HG03095 (cell line): ENCODE measurements at regions not wholly inside any gene's neighbourhood (a gene's known extent, or its start where the extent isn't known, plus 50 kb on each side); places are given as distances from the start of the nearest gene placed in this dataset.

ENCODE experiments used
- ATAC-seq: cut with Tn5 transposase; IDR thresholded peaks from one replicate; pipeline ENCODE4 v1.9.1; 2021; ENCODE audit warnings: moderate library complexity; ENCODE audit not compliant: unreplicated experiment

DNA sequence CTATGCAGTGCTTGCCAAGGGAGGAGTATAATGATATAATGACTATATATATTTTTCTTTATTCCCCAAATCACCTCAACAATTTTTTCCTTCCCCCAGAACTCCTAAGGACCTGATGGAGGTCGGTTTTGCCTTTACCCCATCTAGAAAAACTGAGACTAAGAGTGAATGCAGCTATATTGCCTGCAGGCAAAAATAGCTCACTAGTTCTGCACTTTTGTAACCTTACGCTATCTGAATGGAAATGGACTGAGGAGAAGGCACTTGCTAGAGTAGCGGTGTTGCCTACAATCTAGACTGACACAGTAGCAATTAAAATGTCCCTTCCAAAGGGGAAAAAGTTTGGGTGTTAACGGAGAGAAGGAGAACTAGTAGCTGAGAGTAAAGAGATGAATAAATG is 379.5 kb upstream of the SEMA6D start:
- no peak for ATAC-seq

DNA sequence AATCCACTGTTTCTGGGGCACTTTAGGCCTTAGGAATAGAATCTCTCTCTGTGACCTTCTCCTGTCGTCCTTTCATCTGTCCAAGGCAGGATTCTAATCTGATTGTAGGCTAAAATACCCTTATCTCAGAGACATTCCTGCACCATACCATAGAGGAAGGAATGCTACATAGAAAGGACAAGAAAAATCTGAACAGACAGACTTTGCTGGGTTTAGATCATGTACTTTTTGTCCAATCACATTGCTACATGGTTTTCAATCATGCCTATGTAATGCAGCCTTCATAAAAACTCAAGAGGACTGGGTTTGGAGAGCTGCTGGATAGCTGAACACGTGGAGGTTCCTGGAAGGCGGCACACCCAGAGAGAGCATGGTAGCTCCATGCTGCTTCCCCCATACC is 378.5 kb upstream of the SEMA6D start:
- no peak for ATAC-seq

DNA sequence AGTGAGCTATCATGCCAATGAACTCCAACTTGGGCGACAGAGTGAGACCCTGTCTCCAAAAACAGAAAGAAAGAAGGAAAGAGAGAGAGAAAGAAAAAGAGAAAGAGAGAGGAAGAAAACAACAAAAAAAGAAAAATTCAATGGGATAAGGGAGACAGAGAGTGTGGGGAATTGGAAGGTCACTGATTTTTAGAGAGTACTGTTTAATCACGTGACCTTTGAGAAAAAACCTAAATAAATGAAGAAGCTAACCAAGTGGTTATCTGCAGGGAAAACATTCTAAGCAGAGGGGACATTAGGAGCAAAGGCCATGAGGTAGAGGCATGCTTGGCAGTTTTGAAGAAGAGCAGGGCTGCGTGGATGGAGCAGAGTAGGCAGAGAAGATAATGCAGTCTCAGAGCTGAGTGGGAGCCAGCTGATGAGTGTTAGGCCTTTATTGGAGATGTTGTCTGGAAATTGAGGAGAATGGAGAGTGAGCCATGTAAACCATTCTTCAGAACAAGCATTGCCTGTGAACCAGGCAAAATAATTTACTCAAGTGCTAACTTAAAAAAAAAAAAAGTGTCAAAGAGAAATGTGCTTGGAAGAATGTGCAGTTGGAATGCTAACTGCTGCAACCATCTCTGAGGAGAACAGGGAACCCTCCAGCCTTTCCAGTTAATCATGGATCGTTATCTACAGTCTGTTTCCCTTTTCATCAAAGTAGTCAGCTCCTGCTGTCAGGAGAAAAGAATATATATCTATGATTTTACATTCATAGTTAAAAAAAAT is 377.3 kb upstream of the SEMA6D start:
- ATAC-seq, result no peak

DNA sequence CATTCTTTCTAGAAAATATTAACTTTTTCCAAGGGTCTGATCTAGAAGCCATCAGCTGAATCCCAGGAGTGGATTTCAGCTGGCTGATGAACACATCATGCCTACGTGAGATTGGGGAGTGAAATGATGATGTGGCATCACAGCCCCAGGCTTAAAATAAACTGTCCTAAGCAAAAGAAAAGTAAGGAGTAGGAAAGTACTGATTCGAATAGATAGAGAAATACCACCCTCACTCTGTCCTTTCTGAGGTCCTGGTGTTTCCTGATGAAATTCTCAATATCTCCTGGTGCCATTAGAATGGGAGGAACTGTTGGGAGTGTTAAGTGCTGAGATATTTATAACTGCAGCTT is 376.8 kb upstream of the SEMA6D start:
- no peak for ATAC-seq

DNA sequence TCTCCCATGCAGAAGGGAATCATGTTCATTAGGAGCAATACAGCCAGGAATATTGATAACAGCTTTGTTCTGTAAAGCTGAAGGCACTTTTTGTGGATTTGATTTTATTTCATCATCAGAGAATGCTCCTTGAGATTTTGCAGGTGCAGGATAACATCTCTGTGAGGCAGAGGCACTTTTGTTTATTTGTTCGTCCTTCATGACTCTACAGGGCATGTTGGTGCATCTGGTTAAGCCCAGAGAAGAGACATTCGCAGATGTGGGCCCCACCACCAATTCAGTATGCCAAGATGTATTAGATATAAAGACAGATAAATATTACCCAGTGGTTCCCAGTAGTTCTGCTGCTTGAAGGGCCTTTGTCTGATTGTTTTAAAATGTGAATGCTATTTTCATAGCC is 368.1 kb upstream of the SEMA6D start:
- no peak for ATAC-seq

DNA sequence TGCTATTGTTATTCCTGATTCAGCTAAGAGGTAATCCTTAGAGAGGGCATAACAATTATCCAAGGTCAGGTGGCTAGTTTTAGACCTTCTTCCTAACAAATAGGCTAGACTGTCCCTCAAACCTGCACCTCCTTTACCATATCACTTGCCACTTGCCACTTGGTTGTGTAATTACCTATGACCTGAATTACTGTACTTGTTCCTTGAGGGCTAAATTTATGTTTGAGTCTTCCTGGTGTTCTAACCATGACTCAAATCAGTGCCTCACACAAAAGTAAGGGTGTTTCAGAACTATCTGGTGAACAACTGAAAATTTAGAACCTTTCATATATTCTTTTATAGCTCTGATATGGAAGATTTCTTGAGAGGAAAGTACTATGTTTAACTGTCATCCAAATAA is 365.8 kb upstream of the SEMA6D start:
- no peak for ATAC-seq

DNA sequence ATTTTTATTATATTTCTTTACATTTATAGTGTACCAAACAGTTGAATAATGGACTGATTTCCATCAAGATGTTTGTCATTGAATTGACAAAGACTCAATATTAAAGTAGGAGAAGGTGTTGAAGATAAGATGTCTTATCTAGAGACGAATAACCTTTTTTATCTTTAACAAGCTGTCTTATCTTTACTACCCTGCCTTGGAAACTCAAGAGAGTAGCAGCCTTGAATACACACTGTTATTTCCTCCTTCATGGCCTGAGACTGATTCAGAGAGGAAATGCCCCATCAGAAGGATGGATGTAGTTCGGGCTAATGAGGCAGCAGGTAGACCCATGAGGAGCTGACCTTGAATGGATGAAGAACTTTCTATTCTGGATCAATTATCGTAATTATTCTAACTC is 365.1 kb upstream of the SEMA6D start:
- ATAC-seq, result no peak

DNA sequence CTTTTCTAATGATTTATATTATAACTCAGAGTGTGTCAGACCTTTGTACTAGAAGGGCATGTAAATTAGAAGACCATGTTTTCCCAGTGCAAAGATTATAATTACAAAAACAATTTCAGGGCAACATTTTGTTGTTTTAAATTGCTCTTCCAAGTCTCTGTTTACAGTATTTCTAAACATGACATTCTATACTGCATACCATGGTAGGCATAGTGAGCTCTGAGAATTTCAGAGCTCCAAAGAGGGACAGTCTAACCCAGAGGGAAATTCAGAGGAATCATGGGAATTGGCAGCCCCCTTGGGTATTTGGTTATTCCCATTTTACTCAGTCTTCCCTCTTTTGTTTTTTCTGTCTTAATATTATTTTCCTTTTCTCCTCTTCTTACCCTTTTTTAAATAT is 361.5 kb upstream of the SEMA6D start:
- ATAC-seq, result no peak

DNA sequence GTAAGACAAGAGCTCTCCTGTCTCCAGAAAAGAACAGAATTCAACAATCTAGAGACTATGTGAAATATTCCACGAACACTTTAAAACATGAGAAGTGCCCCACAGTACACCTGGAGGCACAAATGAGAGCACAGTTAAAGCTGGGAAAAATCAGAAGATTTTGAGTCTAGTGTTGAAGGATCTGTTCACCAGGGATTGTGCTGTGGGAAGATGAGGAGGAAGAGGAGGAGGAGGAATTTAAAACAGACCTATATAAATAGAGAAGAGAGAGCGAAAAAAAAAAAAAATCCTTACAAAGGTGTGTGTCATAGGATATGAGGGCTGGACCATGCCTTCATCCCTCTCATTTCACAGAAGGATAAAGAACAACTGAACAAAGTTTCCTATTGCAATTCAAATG is 361.0 kb upstream of the SEMA6D start:
- no peak for ATAC-seq

DNA sequence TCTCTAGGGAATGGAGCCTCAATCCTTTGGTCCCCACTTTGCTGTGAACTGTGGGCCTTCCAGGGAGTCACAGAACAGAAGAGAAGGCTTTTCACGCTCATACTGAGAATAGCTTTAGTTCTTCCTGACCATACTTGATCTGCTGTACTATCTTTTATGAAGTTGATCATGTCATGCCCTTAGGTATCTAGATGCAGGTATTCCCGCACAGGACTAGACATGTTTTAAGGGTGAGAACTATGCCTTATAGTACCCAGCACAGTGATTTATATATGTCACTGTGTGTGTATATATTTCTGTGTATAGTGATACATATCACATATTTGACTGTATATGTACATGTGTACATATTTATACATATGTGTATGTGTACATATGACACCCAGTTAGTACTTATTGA is 358.4 kb upstream of the SEMA6D start:
- ATAC-seq, result no peak

DNA sequence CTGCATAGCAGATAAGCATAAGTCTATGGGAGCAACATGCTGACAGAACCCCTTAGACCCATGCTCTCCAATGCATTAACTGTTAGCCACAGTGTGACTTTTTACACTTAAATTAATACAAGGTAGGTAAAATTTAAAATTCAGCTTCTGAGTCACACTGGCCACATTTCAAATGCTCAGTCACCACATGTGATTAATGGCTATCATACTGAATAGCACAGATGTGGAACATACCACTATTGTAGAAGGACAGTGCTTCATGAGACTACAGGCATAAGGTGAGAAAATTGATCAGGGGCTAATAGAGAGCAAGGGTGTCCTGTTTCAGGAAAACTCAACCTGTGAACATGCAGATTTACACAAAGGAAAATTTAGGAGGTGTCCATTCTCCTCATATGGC is 357.0 kb upstream of the SEMA6D start:
- ATAC-seq, result no peak

DNA sequence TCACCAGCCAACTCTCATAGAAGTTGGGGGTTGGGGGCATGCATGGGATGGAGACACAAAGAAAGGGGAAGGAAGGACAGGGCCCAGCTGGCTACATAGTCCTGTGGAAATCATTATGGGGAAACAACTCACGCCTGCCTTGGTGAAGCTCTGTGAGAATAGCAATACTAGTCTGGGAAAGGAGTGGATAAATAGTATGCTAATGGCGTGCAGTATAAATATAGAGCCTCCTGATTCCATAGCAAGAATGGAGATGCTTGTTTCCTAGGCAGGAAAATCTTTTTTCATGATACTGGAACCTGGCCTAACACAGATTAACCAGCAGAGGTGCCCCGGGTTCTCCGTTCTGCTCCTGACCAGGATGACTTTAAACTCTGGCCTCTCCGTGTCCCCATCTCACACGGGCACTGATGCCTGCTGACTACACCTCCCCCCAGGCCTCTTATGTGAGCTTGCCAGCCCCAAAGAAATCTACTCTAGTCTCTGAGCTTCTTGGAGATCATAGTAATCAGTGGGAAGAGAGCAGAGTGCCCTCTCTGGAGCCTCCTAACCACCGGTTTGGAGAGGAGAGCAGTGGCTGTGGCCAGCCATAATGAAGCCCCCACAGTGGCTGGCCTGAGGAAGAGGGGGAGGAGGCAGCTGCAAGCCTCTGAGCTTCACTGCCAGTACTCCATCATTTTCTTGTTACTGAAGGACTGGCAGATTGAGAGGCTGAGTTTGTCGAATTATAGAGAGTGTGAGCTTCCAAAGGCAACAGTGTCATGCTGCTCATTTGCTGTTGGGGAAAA is 355.0 kb upstream of the SEMA6D start:
- ATAC-seq, result no peak

DNA sequence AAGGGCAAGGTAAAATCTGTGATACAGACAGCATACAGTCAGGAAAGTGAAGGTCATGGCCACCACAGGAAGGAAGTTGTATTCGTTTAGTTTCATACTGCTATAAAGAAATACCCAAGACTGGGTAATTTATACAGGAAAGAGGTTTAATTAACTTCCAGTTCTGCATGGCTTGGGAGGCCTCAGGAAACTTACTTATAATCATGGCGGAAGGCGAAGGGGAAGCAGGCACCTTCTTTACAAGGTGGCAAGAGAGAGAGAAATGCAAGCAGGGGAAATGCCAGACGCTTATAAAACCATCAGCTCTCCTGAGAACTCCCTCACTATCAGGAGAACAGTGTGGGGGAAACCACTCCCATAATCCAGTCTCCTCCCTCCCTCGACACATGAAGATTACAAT is 353.7 kb upstream of the SEMA6D start:
- ATAC-seq, result no peak

DNA sequence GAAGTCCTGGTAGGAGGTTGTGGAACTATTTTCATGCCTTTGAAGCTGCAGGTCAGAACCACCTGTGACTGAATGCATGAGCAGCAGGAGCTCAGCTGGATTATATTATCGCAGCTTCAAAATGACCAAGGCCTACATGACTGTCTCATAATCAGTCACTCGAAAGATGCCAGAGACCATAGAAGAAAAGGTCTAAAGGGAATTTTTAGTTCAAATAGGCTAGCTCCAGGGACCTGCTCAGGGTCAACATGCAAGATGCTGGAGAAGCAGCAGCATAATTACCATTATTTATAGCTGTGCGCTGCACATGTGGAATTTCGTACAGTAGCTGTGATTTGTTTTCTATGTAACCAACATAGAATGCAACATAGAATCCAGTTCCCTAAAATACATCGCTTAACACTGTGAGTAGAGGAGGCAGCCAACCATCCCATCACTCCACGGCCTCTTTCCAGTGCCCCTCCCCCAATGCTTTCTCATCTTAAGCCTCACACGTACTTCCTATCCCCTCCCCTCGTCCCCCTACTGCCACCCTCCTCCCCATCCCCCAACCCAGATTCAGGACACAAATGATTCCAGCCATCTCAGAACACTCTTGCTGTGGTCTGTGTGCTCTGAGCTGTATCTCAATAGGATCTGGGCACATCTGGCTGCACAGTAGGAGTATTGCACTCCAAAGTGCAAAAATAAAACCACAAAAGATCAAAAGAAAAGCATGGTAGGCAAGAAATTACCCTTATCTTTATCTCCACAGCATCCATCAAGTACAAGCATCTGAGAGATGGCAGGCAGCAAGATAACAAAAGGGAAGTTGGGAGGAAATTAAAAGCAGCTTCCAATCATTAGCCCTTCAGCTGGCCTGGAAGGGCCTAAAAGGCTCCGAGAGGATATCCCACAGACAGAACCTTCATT is 352.8 kb upstream of the SEMA6D start:
- no peak for ATAC-seq

DNA sequence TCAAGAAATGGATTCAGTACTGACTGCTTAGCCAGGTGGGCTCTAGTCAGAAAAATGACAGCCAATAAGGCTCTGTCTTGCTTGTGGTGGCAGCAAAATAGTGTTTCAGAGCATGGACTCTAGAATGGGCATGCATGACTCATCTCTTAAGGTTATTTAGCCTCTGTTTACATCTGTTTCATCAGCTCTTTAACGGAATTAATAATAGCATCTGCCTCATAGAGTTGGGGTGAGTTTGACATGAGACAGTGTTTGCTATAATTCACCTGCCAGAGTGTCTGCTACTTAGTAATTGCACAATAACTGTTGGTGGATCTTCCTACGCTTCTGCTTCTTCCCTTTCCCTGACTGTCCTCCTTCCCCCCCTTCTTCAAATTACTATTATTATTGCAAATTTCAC is 350.4 kb upstream of the SEMA6D start:
- ATAC-seq, result no peak

DNA sequence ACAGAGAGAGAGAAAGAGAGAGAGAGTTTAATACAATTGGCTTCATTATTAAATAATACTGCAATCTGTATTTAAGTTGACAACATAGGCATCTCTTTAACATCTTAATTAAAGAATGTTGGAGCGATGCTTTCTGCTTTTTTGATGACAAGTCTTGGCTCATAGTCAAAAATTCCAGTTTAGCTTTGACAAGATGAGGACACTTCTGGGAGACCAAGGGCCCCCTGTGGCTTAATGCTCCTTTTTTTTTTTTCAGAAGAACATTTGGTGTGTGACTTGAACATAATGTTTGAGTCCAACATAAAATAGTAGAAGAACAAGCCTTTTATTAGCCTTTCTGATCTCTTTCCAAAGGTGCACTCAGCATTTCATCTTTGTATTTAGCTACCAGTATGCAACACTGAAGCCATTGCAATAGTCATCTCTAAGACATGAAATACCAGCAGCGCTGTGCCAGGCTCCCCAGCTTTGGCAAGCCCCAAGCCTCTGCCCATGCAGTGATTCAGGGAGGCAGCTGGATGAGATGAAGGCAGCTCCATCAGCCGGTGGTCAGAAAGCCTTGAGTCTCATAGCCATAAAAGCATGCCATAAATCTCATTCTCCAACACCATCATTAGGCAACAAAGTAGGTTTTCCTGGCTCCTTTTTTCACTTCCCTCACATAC is 349.4 kb upstream of the SEMA6D start:
- no peak for ATAC-seq

DNA sequence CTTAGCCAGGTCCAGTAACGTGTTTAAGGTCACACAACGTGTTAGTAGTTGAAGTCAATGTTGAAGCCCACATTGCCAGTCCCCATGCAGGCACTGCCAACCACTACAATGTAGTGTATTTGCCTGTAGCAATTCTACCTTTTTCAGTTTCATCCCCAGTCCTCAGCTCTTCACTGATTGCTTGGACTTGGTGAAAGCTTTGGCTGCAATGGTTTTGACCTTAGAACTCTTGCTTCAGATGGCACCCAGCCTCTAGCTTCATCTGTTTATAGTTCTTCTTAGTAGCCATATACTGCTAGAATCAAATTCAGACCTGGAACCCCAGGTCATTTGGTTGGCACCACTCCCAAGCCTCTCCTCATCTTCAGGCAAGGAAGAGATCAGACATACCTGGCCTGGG is 345.4 kb upstream of the SEMA6D start:
- no peak for ATAC-seq

DNA sequence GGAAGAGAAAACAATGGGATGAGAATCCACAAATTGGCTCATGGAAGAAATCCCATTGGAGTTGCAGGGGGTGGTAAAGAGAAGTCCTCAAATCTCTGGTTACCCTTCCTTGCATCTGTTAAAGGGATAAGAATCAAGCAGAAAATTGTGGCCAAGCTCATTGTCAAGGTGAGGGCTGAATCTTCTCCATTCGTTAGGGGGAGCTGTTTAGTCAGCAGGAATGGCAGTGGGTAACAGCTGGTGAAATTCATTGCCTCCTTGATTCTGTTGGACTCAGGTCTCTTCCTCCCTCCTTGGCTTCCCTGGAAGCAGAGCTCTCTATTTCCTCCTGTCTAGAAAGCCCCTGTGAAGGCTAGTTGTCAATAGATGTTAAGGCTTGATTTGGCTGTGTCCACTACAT is 343.1 kb upstream of the SEMA6D start:
- no peak for ATAC-seq

DNA sequence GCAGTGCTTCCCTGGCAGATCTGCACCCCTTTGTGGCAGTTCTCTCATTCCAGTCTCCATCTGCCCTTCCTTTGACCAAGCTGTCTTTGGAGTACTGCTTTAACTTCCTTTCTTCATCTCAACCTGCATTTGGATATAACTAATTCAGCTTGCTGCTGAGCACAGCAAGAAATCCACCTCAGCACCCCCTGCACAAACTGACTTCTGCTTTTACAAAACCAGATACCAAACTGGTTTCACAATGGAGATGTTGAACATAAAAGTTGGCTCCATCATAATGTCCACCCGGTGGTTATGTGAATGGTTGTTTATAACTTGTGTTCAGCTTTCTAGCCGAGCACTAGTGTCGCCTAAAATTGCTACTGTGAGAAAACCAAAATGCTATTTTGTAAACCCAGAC is 341.1 kb upstream of the SEMA6D start:
- no peak for ATAC-seq

DNA sequence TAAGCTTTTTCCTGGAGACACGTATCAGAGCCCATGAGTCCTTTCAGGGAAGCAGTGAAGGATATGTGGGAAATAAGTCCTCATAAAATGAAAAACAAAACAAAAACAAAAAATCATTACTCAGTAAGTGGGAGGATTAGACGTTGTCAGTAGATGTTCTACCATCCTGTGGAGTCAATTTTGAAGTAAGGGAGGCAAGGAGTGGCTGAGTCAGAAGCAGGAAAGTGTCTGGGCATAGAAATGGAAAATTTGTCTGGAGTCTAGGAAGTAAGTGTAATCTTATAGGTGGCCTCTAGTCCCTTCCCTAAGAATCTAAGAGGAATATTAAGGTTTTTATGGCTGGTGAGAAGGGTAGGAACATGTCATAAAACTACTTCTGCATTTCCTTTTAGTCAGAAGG is 339.8 kb upstream of the SEMA6D start:
- no peak for ATAC-seq

DNA sequence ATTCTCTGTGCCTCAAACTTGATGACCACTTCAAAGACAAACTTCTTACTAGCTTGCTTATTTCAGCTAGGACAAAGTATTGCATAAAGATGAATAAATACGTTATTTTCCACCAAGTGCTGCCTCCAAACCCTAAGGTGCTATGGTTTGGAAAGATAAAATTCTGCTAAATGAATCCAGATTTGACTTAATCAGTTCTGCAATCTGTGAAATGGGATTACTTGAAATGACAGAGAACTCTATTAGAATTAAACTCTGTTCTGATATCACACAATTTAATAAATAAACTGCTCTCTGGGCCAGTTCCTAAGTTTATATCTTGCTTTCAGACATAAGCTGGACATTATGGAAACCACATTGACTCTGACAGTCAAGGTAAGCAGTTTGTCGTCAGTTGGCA is 338.8 kb upstream of the SEMA6D start:
- ATAC-seq, result no peak
